ENCODE measurements at regions not wholly inside any gene's neighbourhood (a gene's known extent, or its start where the extent isn't known, plus 50 kb on each side); places are given as distances from the start of the nearest gene placed in this dataset.

GRCh38 chr11:70586261-70587074, 188.1 kb downstream of the CTTN start:
- H2AFZ ChIP-seq (ENCODE audit: low read length): no peak overlapping the region
- H3K9ac ChIP-seq (ENCODE audit: extremely low read depth, insufficient read length, low read length): no peak overlapping the region
- no peak overlapping the region for H2BK15ac ChIP-seq (ENCODE audit: low read depth, low read length)
- H2BK12ac ChIP-seq (ENCODE audit: insufficient read length, low read depth, low read length): no peak overlapping the region
- no peaks in the 10 kb centered on the region for H4K20me1 ChIP-seq (ENCODE audit: control insufficient read depth, insufficient read depth, insufficient read length)
- no peaks in the 10 kb centered on the region for H3K23me2 ChIP-seq (ENCODE audit: insufficient read length, low read depth, low read length, poor library complexity, severe bottlenecking)
- H3T11ph ChIP-seq (ENCODE audit: low read length): no peak overlapping the region
- no peak overlapping the region for H2BK20ac ChIP-seq (ENCODE audit: low read depth, low read length, poor library complexity, severe bottlenecking)
- Mint-ChIP-seq H3K4me1 (peaks cover 16% of the 10 kb centered on the region in 2 experiments), H3K27me3 (ENCODE audit: low read depth) (peaks cover 2% of the 10 kb centered on the region), H3K36me3 (ENCODE audit: insufficient read depth in 1 of 3, low read depth in 3 of 3) (peaks cover 5% of the 10 kb centered on the region in 3 experiments; a peak in 6 of 7 replicates), H3K9me3 (peaks cover 0 to 5% of the 10 kb centered on the region in 2 experiments; a peak in 2 of 5 replicates), H3K4me3 (no peak overlapping the region; a peak in 1 of 5 replicates), H3K27ac (peak overlapping the region in 1 of 3 experiments; percentile 46; a peak in 1 of 7 replicates)
- H4K8ac ChIP-seq (replicated peaks; ENCODE audit: insufficient read length, low read depth, low read length): no peak overlapping the region
- DNase-seq: no peak
- no CpG with 5 or more reads among the region's 26 CpGs for WGBS (ENCODE audit: extremely low coverage, insufficient read length, low lambda C conversion rate)
- no peaks in the 10 kb centered on the region for H3K79me2 ChIP-seq (ENCODE audit: insufficient read depth, low read length)
- no peak overlapping the region for H3K18ac ChIP-seq (ENCODE audit: insufficient read length, low read depth, low read length)
- H3K4ac ChIP-seq (ENCODE audit: low read depth, low read length): no peak overlapping the region
- no peak overlapping the region for H2AK5ac ChIP-seq (ENCODE audit: insufficient read length, low read length)
- H2BK120ac ChIP-seq (ENCODE audit: low read depth, low read length, poor library complexity, severe bottlenecking): no peak overlapping the region
- no peaks in the 10 kb centered on the region for H3K4me1 ChIP-seq (ENCODE audit: insufficient read depth, low read length)
- no peak for TF ChIP-seq CTCF (conservative IDR thresholded peaks at IDR 0.05)
- no peak overlapping the region for H3K4me2 ChIP-seq (ENCODE audit: insufficient read depth, insufficient read length, low read length)
- no peaks in the 10 kb centered on the region for H3K27me3 ChIP-seq (ENCODE audit: insufficient read depth, low read length)
- H3K79me1 ChIP-seq (ENCODE audit: insufficient read depth, low read depth, low read length, poor library complexity, severe bottlenecking): no peaks in the 10 kb centered on the region
- no peak overlapping the region for H3K27ac ChIP-seq (ENCODE audit: insufficient read length, low read depth, low read length)
- H3K9me3 ChIP-seq (ENCODE audit: control insufficient read depth, low read depth, low read length): no peaks in the 10 kb centered on the region
- no peak overlapping the region for H3K23ac ChIP-seq (ENCODE audit: insufficient read length, low read depth, low read length)
- H4K5ac ChIP-seq (ENCODE audit: insufficient read length, low read depth, low read length): no peak overlapping the region
- no peak overlapping the region; the same call in 1 of the 2 replicates for H3K14ac ChIP-seq (ENCODE audit: insufficient read depth, low read length)
- no peak overlapping the region for H4K91ac ChIP-seq (ENCODE audit: insufficient read length, low read depth, low read length)
- H3K56ac ChIP-seq (ENCODE audit: insufficient read length, low read depth, low read length): no peak overlapping the region
- no peak overlapping the region for H2BK5ac ChIP-seq (ENCODE audit: insufficient read length, low read length)
